Sigmoid colon (tissue), 6 donors: ENCODE measurements at regions not wholly inside any gene's neighbourhood (a gene's known extent, or its start where the extent isn't known, plus 50 kb on each side); places are given as distances from the start of the nearest gene placed in this dataset.

Source experiments
- DNase-seq: peaks from one replicate; pipeline ENCODE4 v3.0.0-alpha.2; 2019
- H3K27ac ChIP-seq, 4 donors: fragments of 200-600 bp; sonication (generic); one replicate each; pipeline ENCODE4 v1.5.1; 2016 to 2019; ENCODE audit warnings: mild to moderate bottlenecking in 1 of 4
- H3K27me3 ChIP-seq, 3 donors: fragments of 200-600 bp; sonication (generic); one replicate each; pipeline ENCODE4 v1.5.1; 2019; ENCODE audit warnings: mild to moderate bottlenecking in 1 of 3
- H3K36me3 ChIP-seq, 4 donors: fragments of 200-600 bp; sonication (generic); one replicate each; pipeline ENCODE4 v1.5.1; 2016 to 2019
- H3K4me1 ChIP-seq, 4 donors: fragments of 200-600 bp; sonication (generic); one replicate each; pipeline ENCODE4 v1.5.1; 2017 to 2019
- H3K4me3 ChIP-seq, 4 donors: fragments of 200-600 bp; sonication (generic); one replicate each; pipeline ENCODE4 v1.5.1; 2017 to 2019; ENCODE audit warnings: mild to moderate bottlenecking in 2 of 4, moderate library complexity in 1 of 4
- H3K9me3 ChIP-seq, 4 donors: fragments of 200-600 bp in 3 of 4; sonication (generic) in 3 of 4; one replicate each; pipeline versions ENCODE4 v1.5.1 to v1.6.1; 2013 to 2019
- CTCF ChIP-seq, 4 experiments: fragments of 450-650 bp in 3 of 4; fragments of 200-600 bp in 1 of 4; IDR thresholded peaks; one replicate each; pipeline ENCODE4 v1.5.1; 2016 to 2019; ENCODE audit warnings: antibody characterized with exemption in 4 of 4, mild to moderate bottlenecking in 3 of 4, moderate library complexity in 2 of 4
- EP300 ChIP-seq, 4 donors: sonication (generic); formaldehyde crosslinking; IDR thresholded peaks; one replicate each; pipeline ENCODE4 v1.6.1; 2017; ENCODE audit warnings: antibody characterized with exemption in 4 of 4
- POLR2A ChIP-seq, 2 donors: fragments of 450-650 bp; IDR thresholded peaks; one replicate each; pipeline ENCODE4 v1.6.1; 2016; ENCODE audit warnings: antibody characterized with exemption in 2 of 2, mild to moderate bottlenecking in 2 of 2, moderate library complexity in 2 of 2
- POLR2AphosphoS5 ChIP-seq, 4 donors: sonication (generic); formaldehyde crosslinking; IDR thresholded peaks; one replicate each; pipeline ENCODE4 v1.6.1; 2017; ENCODE audit warnings: antibody characterized with exemption in 4 of 4
- WGBS, 2 donors: extraction: QIAGEN DNeasy Blood & Tissue Kit; methylation state at CpG; one replicate each; pipeline ENCODE4 v1.1.7; 2013; 5-methylcytosine and 5-hydroxymethylcytosine counted together
- intact Hi-C: fragments of 100-400 bp; cut with DNase I; formaldehyde crosslinking; loops from one replicate; pipeline ENCODE4 v1.15.1; 2023
- donor health status: healthy with polysubstance abuse.
- donor health status: healthy.

- WGBS, 2 donors, result 44 to 81% methylated on average over 3 of the region's 3 CpGs
- no peaks in the 10 kb centered on the region for H3K4me1 ChIP-seq
- H3K27ac ChIP-seq, result no peak overlapping the region
- H3K27me3 ChIP-seq, result no peaks in the 10 kb centered on the region
- peaks cover 0 to 3% (median 0%) of the 10 kb centered on the region in 4 donors for H3K9me3 ChIP-seq
- no peak overlapping the region for H3K4me3 ChIP-seq
- TF ChIP-seq POLR2A (IDR thresholded peaks at IDR 0.05), result no peak
- no peak for TF ChIP-seq POLR2AphosphoS5 (IDR thresholded peaks at IDR 0.05)
- TF ChIP-seq EP300 (IDR thresholded peaks at IDR 0.05), result no peak
- TF ChIP-seq CTCF (IDR thresholded peaks at IDR 0.05), result no peak
- DNase-seq, result no peak
- intact Hi-C loops, result no loop called here
- H3K36me3 ChIP-seq, result no peaks in the 10 kb centered on the region
Observed at GRCh38 chr12:24025153-24025798, 75.8 kb upstream of the SOX5 start.

- Histone ChIP-seq H3K4me3 (no peak overlapping the region), H3K27me3 (no peaks in the 10 kb centered on the region), H3K36me3 (no peaks in the 10 kb centered on the region), H3K27ac (no peak overlapping the region), H3K9me3 (no peaks in the 10 kb centered on the region), H3K4me1 (no peaks in the 10 kb centered on the region)
- no peak for DNase-seq
- TF ChIP-seq POLR2AphosphoS5 (IDR thresholded peaks at IDR 0.05) (no peak), EP300 (IDR thresholded peaks at IDR 0.05) (no peak), POLR2A (IDR thresholded peaks at IDR 0.05) (no peak), CTCF (IDR thresholded peaks at IDR 0.05) (no peak)
- intact Hi-C loops, result no loop called here
Observed at GRCh38 chr12:24023081-24023480, 73.6 kb upstream of the SOX5 start.

- no peak overlapping the region for H3K27ac ChIP-seq
- intact Hi-C loops, result no loop called here
Observed at GRCh38 chr12:24021164-24021502, 71.7 kb upstream of the SOX5 start.

GRCh38 chr12:24020397-24021163 lies 71.1 kb upstream of the SOX5 start:
- TF ChIP-seq EP300 (IDR thresholded peaks at IDR 0.05) (no peak), POLR2AphosphoS5 (IDR thresholded peaks at IDR 0.05) (no peak), POLR2A (IDR thresholded peaks at IDR 0.05) (no peak), CTCF (IDR thresholded peaks at IDR 0.05) (no peak)
- Histone ChIP-seq H3K36me3 (no peaks in the 10 kb centered on the region), H3K4me3 (no peak overlapping the region), H3K27ac (no peak overlapping the region), H3K9me3 (no peaks in the 10 kb centered on the region), H3K27me3 (no peaks in the 10 kb centered on the region), H3K4me1 (no peaks in the 10 kb centered on the region)
- intact Hi-C loops, result no loop called here
- 87 to 88% methylated on average over 11 of the region's 11 CpGs for WGBS, 2 donors
- no peak for DNase-seq

More at GRCh38 chr12:24021164-24021502, 71.7 kb upstream of the SOX5 start:
- no peaks in the 10 kb centered on the region for H3K4me1 ChIP-seq
- no peaks in the 10 kb centered on the region for H3K9me3 ChIP-seq
- no peak for DNase-seq
- 91 to 93% methylated on average over 4 of the region's 4 CpGs for WGBS, 2 donors
- no peak for TF ChIP-seq EP300 (IDR thresholded peaks at IDR 0.05)
- TF ChIP-seq POLR2AphosphoS5 (IDR thresholded peaks at IDR 0.05), result no peak
- TF ChIP-seq POLR2A (IDR thresholded peaks at IDR 0.05), result no peak
- no peak for TF ChIP-seq CTCF (IDR thresholded peaks at IDR 0.05)
- H3K4me3 ChIP-seq, result no peak overlapping the region
- no peaks in the 10 kb centered on the region for H3K27me3 ChIP-seq
- no peaks in the 10 kb centered on the region for H3K36me3 ChIP-seq
